ENCODE measurements at regions not wholly inside any gene's neighbourhood (a gene's known extent, or its start where the extent isn't known, plus 50 kb on each side); places are given as distances from the start of the nearest gene placed in this dataset.

DNA sequence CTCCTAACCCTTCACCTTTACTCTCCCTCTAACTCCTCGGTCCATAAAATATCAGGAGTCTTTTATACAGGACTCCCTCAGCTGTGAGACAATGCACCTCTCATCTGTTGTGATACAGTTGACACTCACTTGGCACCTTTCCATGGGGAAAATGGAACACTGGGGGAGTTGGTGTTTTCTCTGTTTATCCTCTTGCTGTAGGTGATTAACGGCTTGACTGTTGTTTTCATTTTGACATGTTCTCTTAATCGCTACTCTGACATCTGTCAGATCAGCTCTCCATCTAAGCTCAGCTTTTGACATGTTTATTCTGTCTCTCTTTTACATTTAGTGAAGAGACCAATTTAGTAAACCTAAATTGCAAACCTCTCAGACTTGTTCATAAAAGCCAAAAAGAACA is 604.8 kb downstream of the TRAM1L1 start:
- no peak overlapping the region for H3K27ac ChIP-seq
- no peak for TF ChIP-seq ZFX (IDR thresholded peaks at IDR 0.05; ENCODE audit: borderline replicate concordance)
- TF ChIP-seq, protein P1, sequence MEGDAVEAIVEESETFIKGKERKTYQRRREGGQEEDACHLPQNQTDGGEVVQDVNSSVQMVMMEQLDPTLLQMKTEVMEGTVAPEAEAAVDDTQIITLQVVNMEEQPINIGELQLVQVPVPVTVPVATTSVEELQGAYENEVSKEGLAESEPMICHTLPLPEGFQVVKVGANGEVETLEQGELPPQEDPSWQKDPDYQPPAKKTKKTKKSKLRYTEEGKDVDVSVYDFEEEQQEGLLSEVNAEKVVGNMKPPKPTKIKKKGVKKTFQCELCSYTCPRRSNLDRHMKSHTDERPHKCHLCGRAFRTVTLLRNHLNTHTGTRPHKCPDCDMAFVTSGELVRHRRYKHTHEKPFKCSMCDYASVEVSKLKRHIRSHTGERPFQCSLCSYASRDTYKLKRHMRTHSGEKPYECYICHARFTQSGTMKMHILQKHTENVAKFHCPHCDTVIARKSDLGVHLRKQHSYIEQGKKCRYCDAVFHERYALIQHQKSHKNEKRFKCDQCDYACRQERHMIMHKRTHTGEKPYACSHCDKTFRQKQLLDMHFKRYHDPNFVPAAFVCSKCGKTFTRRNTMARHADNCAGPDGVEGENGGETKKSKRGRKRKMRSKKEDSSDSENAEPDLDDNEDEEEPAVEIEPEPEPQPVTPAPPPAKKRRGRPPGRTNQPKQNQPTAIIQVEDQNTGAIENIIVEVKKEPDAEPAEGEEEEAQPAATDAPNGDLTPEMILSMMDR (IDR thresholded peaks at IDR 0.05), result no peak

DNA sequence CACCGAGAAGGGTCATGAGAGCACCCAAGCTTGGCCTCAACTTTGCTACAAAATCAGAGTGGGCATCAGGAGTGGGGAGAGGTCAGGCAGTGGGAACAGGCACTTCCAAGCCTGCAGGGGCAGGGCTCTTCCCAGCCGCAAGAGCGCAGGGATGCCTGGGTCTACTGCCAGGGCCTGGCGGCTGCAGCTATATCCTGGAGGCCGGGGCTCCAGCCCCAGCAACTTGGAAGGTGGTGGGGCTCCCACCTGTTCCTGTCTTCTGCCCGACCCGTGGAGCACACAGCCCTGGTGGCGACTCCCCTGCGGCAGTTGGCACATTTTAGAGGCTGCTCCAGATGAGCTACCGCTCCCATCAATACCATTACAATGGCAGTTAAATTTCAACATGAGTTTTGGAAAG is 607.0 kb downstream of the TRAM1L1 start:
- TF ChIP-seq, protein P1 (IDR thresholded peaks at IDR 0.05), result no peak
- TF ChIP-seq ZFX (IDR thresholded peaks at IDR 0.05; ENCODE audit: borderline replicate concordance), result no peak
- H3K27ac ChIP-seq, result no peak overlapping the region

DNA sequence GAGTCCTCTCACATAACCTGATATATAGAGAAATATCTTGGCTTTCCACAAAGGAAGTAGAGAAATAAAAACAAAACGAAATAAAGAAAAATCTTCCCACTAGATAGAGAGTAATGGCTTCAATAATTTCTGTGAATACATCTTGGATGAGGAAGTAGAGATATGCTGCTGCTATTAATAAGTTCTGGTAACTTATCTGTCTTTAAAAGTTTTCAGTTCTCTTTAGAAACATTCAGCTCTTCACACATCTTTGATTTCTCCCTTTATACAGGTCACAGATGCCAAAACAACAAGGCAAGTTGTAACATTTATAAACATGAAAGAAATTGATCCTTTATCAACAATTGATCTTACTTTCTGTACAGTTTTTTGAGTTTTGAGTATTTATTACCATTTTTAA is 615.8 kb downstream of the TRAM1L1 start:
- no peak for TF ChIP-seq ZFX (IDR thresholded peaks at IDR 0.05; ENCODE audit: borderline replicate concordance)
- TF ChIP-seq, protein P1 (IDR thresholded peaks at IDR 0.05), result no peak
- H3K27ac ChIP-seq, result no peak overlapping the region

DNA sequence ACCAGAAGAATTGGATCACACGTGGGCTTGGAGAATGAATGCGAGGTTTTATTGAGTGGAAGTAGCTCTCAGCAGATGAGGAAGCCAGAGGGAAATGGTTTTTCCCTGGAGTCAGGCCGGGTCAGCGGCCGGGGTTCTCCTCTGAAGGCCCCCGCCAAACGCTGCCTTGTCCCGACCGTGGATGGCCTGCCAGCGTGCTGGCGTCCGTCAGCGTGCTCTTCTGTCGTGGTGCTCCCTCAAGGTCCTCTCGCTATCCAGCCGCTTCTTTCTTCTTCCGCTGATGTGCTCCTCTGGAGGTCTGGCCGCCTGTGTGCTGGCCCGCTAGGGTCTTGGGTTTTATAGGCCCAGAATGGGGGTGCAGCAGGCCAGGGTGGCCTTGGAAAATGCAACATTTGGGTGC is 632.2 kb downstream of the TRAM1L1 start:
- TF ChIP-seq, protein P1 (IDR thresholded peaks at IDR 0.05), result no peak
- TF ChIP-seq ZFX (IDR thresholded peaks at IDR 0.05; ENCODE audit: borderline replicate concordance), result no peak
- no peak overlapping the region for H3K27ac ChIP-seq

DNA sequence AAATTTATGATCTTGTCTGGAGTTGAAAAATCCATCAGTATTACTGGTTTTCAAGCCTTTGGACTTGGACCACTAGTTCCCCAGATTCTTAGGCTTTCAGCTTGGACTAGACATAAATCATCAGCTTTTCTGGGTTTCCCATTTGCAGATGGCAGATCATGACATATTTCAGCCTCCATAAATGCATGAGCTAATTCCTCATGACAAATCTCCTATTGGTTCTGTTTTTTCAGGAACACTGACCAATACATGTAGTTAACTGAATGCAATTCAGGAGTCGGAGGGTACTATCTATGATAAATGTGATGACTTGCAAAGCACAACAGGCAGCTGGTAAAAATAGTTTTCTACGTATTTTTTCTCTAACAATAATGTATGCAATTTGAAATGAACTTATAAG is 635.6 kb downstream of the TRAM1L1 start:
- no peak for TF ChIP-seq ZFX (IDR thresholded peaks at IDR 0.05; ENCODE audit: borderline replicate concordance)
- TF ChIP-seq, protein P1 (IDR thresholded peaks at IDR 0.05), result no peak
- H3K27ac ChIP-seq, result no peak overlapping the region

DNA sequence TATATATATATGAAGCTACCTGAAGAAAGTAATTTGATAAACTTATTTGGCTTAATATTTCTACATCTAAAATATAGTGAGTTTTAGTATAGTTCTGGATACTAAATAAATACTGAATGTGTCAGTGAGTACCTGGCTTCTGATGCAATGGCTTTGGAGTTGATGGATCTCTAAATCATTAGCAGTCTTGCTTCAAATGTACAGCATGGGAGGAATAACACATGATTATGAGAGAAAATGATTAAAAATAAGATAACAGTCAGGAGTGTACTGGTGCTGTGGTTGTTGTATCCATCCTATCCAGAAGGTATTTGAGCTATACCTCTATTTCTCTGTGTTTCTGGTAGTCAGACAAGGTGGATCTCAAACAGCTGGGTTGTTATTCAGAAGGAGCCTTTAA is 641.3 kb downstream of the TRAM1L1 start:
- TF ChIP-seq, protein P1 (IDR thresholded peaks at IDR 0.05), result no peak
- no peak for TF ChIP-seq ZFX (IDR thresholded peaks at IDR 0.05; ENCODE audit: borderline replicate concordance)

DNA sequence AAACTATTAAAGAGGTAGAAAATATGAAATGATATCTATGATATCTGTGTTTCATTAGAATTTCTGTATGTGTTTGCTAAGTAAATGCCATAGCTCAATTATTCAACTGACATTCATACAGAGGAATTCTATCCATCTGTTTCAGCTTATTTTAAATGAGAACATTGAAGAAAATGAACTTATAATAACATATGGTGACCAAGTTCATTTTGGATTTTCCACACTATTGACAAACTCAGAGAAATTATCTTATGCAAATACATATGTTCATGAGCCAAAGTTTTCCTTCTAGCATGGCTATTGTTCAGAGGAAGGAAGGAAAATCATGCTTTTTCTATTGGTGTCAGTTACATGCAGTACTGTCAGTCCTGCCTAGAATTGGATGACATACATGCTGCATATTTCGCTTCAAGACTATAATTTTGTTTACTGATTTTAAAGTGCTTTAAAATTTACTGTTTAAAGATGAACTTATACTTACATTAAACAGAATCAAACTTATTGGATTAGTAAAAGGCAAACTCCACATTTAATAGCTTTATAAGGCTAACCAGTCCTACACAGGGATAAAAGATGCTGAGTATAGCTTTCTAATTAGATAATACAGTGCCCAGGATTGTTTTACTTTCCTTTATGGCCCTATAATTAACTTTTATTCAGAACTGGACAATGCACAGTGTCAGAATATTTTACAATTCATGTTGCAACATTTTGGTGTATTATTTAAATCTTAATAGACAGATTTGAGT is 646.2 kb downstream of the TRAM1L1 start:
- TF ChIP-seq, protein P1 (IDR thresholded peaks at IDR 0.05), result no peak
- no peak for TF ChIP-seq ZFX (IDR thresholded peaks at IDR 0.05; ENCODE audit: borderline replicate concordance)
- no peak overlapping the region for H3K27ac ChIP-seq

More for the DNA sequence above, 641.3 kb downstream of the TRAM1L1 start:
- no peak overlapping the region for H3K27ac ChIP-seq

All from 22Rv1 (cell line).